GM18499 (cell line): ENCODE measurements at regions not wholly inside any gene's neighbourhood (a gene's known extent, or its start where the extent isn't known, plus 50 kb on each side); places are given as distances from the start of the nearest gene placed in this dataset.
"Not testable (repeated sequence)": the region's sequence is repeated elsewhere in the genome, so short reads cannot be mapped to it uniquely, and the experiment has no call there.

Source experiments
- ATAC-seq: cut with Tn5 transposase; IDR thresholded peaks from one replicate; pipeline ENCODE4 v1.9.1; 2021; ENCODE audit warnings: moderate number of reproducible peaks; ENCODE audit not compliant: insufficient read depth, unreplicated experiment

- ATAC-seq = no peak
Observed at GRCh38 chr2:66111706-66112105, 323.2 kb upstream of the MEIS1 start.

- no peak for ATAC-seq
Observed at GRCh38 chr2:66110608-66111007, 324.3 kb upstream of the MEIS1 start.

GRCh38 chr2:66110086-66110485 lies 324.8 kb upstream of the MEIS1 start:
- ATAC-seq = no peak

GRCh38 chr2:66109419-66109818 lies 325.5 kb upstream of the MEIS1 start:
- ATAC-seq = no peak

- no peak for ATAC-seq
Observed at GRCh38 chr2:66105066-66105753, 329.7 kb upstream of the MEIS1 start.

- no peak for ATAC-seq
Observed at GRCh38 chr2:66103581-66103980, 331.3 kb upstream of the MEIS1 start.

- no peak for ATAC-seq
Observed at GRCh38 chr2:66101206-66101605, 333.7 kb upstream of the MEIS1 start.

- no peak for ATAC-seq
Observed at GRCh38 chr2:66095820-66096345, 339.0 kb upstream of the MEIS1 start.

GRCh38 chr2:66094689-66095088 lies 340.2 kb upstream of the MEIS1 start:
- ATAC-seq = not testable (repeated sequence)

- no peak for ATAC-seq
Observed at GRCh38 chr2:66093371-66093770, 341.6 kb upstream of the MEIS1 start.

GRCh38 chr2:66084948-66085590 lies 349.9 kb upstream of the MEIS1 start:
- no peak for ATAC-seq

- ATAC-seq = no peak
Observed at GRCh38 chr2:66082581-66082980, 352.3 kb upstream of the MEIS1 start.

GRCh38 chr2:66080127-66080526 lies 354.8 kb upstream of the MEIS1 start:
- no peak for ATAC-seq

GRCh38 chr2:66073172-66073571 lies 361.8 kb upstream of the MEIS1 start:
- ATAC-seq = no peak

- no peak for ATAC-seq
Observed at GRCh38 chr2:66070721-66071602, 364.0 kb upstream of the MEIS1 start.

GRCh38 chr2:66069937-66070720 lies 364.8 kb upstream of the MEIS1 start:
- ATAC-seq = no peak

GRCh38 chr2:66066032-66066431 lies 368.9 kb upstream of the MEIS1 start:
- ATAC-seq = no peak

GRCh38 chr2:66059332-66059731 lies 375.6 kb upstream of the MEIS1 start:
- ATAC-seq = no peak

GRCh38 chr2:66058675-66059074 lies 376.2 kb upstream of the MEIS1 start:
- ATAC-seq = no peak

GRCh38 chr2:66057844-66058243 lies 377.1 kb upstream of the MEIS1 start:
- no peak for ATAC-seq
